Liver (tissue), 8 donors: ENCODE measurements at regions not wholly inside any gene's neighbourhood (a gene's known extent, or its start where the extent isn't known, plus 50 kb on each side); places are given as distances from the start of the nearest gene placed in this dataset.

ENCODE experiments used
- DNase-seq: peaks from one replicate; pipeline ENCODE4 v3.0.0-alpha.2; 2017; ENCODE audit warnings: low spot score
- H3K27ac ChIP-seq, 2 donors: one replicate each; pipeline ENCODE4 v1.7.0; 2013; ENCODE audit warnings: inconsistent platforms in 2 of 2, low read length in 2 of 2, control low read depth in 1 of 2, low read depth in 1 of 2, mild to moderate bottlenecking in 1 of 2
- H3K27me3 ChIP-seq, 4 donors: one replicate each; pipeline versions ENCODE4 v1.6.1 to v1.7.0; 2013; ENCODE audit warnings: low read length in 3 of 4, inconsistent platforms in 1 of 4, mild to moderate bottlenecking in 1 of 4, moderate library complexity in 1 of 4; ENCODE audit not compliant: control insufficient read depth in 4 of 4, insufficient read depth in 4 of 4
- H3K36me3 ChIP-seq, 4 donors: one replicate each; pipeline versions ENCODE4 v1.6.1 to v1.7.0; 2013; ENCODE audit warnings: low read length in 3 of 4, mild to moderate bottlenecking in 3 of 4, low read depth in 1 of 4, moderate library complexity in 1 of 4; ENCODE audit not compliant: control insufficient read depth in 4 of 4, insufficient read depth in 3 of 4
- H3K4me1 ChIP-seq, 4 donors: one replicate each; pipeline versions ENCODE4 v1.6.1 to v1.7.0; 2013; ENCODE audit warnings: low read length in 3 of 4, mild to moderate bottlenecking in 3 of 4, moderate library complexity in 1 of 4; ENCODE audit not compliant: control insufficient read depth in 4 of 4, insufficient read depth in 4 of 4
- H3K4me3 ChIP-seq, 3 donors: one replicate each; pipeline versions ENCODE4 v1.6.1 to v1.7.0; 2013; ENCODE audit warnings: low read length in 3 of 3, control low read depth in 1 of 3, low read depth in 1 of 3, mild to moderate bottlenecking in 1 of 3
- H3K9ac ChIP-seq, 2 donors: one replicate each; pipeline ENCODE4 v1.7.0; 2013; ENCODE audit warnings: low read length in 2 of 2, mild to moderate bottlenecking in 2 of 2, moderate library complexity in 2 of 2, control low read depth in 1 of 2, low read depth in 1 of 2
- H3K9me3 ChIP-seq, 4 donors: one replicate each; pipeline versions ENCODE4 v1.6.1 to v1.7.0; 2013; ENCODE audit warnings: low read length in 3 of 4; ENCODE audit not compliant: control insufficient read depth in 4 of 4
- EGR1 ChIP-seq, 2 donors: IDR thresholded peaks; 2 replicates each; pipeline ENCODE4 v1.6.1; 2016 to 2018; ENCODE audit warnings: antibody characterized with exemption in 2 of 2, low read depth in 2 of 2
- FOXA1 ChIP-seq: IDR thresholded peaks from 2 replicates; pipeline ENCODE4 v1.6.1; 2016; ENCODE audit warnings: antibody characterized with exemption
- FOXA2 ChIP-seq: IDR thresholded peaks from 2 replicates; pipeline ENCODE4 v1.6.1; 2016; ENCODE audit warnings: antibody characterized with exemption
- GABPA ChIP-seq, 2 donors: IDR thresholded peaks in 1 of 2; conservative IDR thresholded peaks in 1 of 2; 2 replicates each; pipeline ENCODE4 v1.6.1; 2016; ENCODE audit warnings: antibody characterized with exemption in 2 of 2, mild to moderate bottlenecking in 1 of 2, moderate library complexity in 1 of 2
- HNF4A ChIP-seq, 2 donors: conservative IDR thresholded peaks; 2 replicates each; pipeline ENCODE4 v1.6.1; 2016; ENCODE audit warnings: antibody characterized with exemption in 2 of 2, mild to moderate bottlenecking in 2 of 2
- HNF4G ChIP-seq: IDR thresholded peaks from 2 replicates; pipeline ENCODE4 v1.6.1; 2016; ENCODE audit warnings: antibody characterized with exemption
- JUND ChIP-seq, 2 donors: IDR thresholded peaks; 2 replicates each; pipeline ENCODE4 v1.6.1; 2016; ENCODE audit warnings: antibody characterized with exemption in 2 of 2
- NR2F2 ChIP-seq: IDR thresholded peaks from 2 replicates; pipeline ENCODE4 v1.6.1; 2016; ENCODE audit warnings: antibody characterized with exemption
- RAD21 ChIP-seq, 2 donors: IDR thresholded peaks; 2 replicates each; pipeline ENCODE4 v1.6.1; 2016; ENCODE audit warnings: antibody characterized with exemption in 2 of 2, mild to moderate bottlenecking in 2 of 2
- RXRA ChIP-seq, 2 donors: IDR thresholded peaks; 2 replicates each; pipeline ENCODE4 v1.6.1; 2017 to 2018; ENCODE audit warnings: antibody characterized with exemption in 2 of 2, mild to moderate bottlenecking in 1 of 2
- TAF1 ChIP-seq: conservative IDR thresholded peaks from 2 replicates; pipeline ENCODE4 v1.6.1; 2016; ENCODE audit warnings: antibody characterized with exemption, mild to moderate bottlenecking
- WGBS: extraction: QIAGEN DNeasy Blood & Tissue Kit; methylation state at CpG from one replicate; pipeline ENCODE4 v1.1.7; 2013; 5-methylcytosine and 5-hydroxymethylcytosine counted together
- TF ChIP-seq, protein P1 (sequence below): fragments of 150-350 bp; IDR thresholded peaks from 2 replicates; pipeline ENCODE4 v1.5.1; 2017; ENCODE audit warnings: improper control_type of control experiment, low read depth, low read length; ENCODE audit not compliant: missing input control
- TF ChIP-seq, protein P2 (sequence below): IDR thresholded peaks from 2 replicates; pipeline ENCODE4 v1.6.1; 2016; ENCODE audit warnings: antibody characterized with exemption
- TF ChIP-seq, protein P3 (sequence below): IDR thresholded peaks from 2 replicates; pipeline ENCODE4 v1.6.1; 2016; ENCODE audit warnings: antibody characterized with exemption, mild to moderate bottlenecking
- TF ChIP-seq, protein P4 (sequence below): IDR thresholded peaks from 2 replicates; pipeline ENCODE4 v1.6.1; 2016; ENCODE audit warnings: antibody characterized with exemption
- TF ChIP-seq, protein P5 (sequence below): IDR thresholded peaks from 2 replicates; pipeline ENCODE4 v1.6.1; 2016; ENCODE audit warnings: antibody characterized with exemption
- donor health status: healthy.
- donor health status: healthy.
- donor health status: healthy.
- donor health status: healthy.
- donor health status: healthy.

DNA sequence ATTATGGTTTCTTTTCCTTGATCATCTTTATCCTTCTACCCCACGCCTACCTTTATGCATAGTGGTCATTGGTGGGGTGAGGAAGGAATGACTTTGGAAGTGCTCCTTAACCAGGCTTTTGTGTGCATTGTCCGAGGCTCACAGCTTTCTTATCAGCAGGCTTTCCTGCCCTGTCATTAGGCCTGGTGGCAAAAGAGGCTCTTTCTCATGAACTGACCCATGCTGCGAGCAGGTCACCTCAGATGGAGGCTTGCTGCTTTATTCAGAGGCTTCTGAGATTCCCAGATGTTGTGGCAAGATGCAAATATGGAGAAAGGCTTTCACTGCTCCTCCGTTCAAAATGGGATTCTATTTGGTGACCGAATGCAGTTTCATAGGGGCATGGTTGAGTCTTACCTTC, 57.4 kb upstream of the DMRTA1 start:
- Histone ChIP-seq H3K9me3 (no peaks in the 10 kb centered on the region), H3K4me1 (no peaks in the 10 kb centered on the region), H3K36me3 (no peaks in the 10 kb centered on the region), H3K9ac (no peak overlapping the region), H3K4me3 (no peak overlapping the region), H3K27me3 (no peaks in the 10 kb centered on the region), H3K27ac (no peak overlapping the region)
- DNase-seq = no peak
- TF ChIP-seq JUND (IDR thresholded peaks at IDR 0.05) (no peak), EGR1 (IDR thresholded peaks at IDR 0.05; ENCODE audit: low read depth in 2 of 2) (no peak), GABPA (IDR thresholded peaks at IDR 0.05 in 1 of 2, conservative IDR thresholded peaks at IDR 0.05 in 1 of 2) (no peak), RXRA (IDR thresholded peaks at IDR 0.05) (no peak), TAF1 (no peak), NR2F2 (no peak), FOXA1 (no peak), RAD21 (IDR thresholded peaks at IDR 0.05) (no peak), HNF4G (no peak), HNF4A (conservative IDR thresholded peaks at IDR 0.05) (no peak), FOXA2 (no peak)
- TF ChIP-seq, protein P1, sequence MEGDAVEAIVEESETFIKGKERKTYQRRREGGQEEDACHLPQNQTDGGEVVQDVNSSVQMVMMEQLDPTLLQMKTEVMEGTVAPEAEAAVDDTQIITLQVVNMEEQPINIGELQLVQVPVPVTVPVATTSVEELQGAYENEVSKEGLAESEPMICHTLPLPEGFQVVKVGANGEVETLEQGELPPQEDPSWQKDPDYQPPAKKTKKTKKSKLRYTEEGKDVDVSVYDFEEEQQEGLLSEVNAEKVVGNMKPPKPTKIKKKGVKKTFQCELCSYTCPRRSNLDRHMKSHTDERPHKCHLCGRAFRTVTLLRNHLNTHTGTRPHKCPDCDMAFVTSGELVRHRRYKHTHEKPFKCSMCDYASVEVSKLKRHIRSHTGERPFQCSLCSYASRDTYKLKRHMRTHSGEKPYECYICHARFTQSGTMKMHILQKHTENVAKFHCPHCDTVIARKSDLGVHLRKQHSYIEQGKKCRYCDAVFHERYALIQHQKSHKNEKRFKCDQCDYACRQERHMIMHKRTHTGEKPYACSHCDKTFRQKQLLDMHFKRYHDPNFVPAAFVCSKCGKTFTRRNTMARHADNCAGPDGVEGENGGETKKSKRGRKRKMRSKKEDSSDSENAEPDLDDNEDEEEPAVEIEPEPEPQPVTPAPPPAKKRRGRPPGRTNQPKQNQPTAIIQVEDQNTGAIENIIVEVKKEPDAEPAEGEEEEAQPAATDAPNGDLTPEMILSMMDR = no peak
- TF ChIP-seq, protein P2, sequence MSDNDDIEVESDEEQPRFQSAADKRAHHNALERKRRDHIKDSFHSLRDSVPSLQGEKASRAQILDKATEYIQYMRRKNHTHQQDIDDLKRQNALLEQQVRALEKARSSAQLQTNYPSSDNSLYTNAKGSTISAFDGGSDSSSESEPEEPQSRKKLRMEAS = no peak
- 79% methylated on average over 5 of the region's 5 CpGs for WGBS

DNA sequence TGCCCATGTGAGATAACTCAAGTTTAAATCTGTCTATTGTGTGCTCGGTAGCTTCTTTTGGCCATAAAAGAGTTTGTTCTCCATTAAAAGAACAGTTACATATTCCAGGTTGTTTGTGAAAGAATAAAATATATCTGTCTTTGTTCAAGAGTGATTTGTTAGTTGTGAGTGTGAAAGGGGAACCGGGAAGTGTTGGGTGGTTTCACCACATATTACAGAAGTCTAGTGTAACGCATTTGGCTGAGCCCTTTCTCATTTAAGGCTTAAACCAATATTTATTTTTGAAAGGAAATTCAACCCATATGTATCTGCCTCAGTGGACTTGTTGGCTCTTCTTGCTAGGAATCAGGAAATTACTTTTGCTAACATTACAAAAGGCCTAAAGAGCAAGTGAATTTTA, 54.1 kb upstream of the DMRTA1 start:
- H3K9me3 ChIP-seq = no peaks in the 10 kb centered on the region
- WGBS = 83% methylated on average over 3 of the region's 3 CpGs
- no peak for DNase-seq
- H3K27me3 ChIP-seq = no peaks in the 10 kb centered on the region
- no peaks in the 10 kb centered on the region for H3K36me3 ChIP-seq
- no peak overlapping the region for H3K4me3 ChIP-seq
- TF ChIP-seq FOXA2 (no peak), RXRA (IDR thresholded peaks at IDR 0.05) (no peak), EGR1 (IDR thresholded peaks at IDR 0.05; ENCODE audit: low read depth in 2 of 2) (no peak), JUND (IDR thresholded peaks at IDR 0.05) (no peak)
- TF ChIP-seq, protein P1 = no peak
- no peaks in the 10 kb centered on the region for H3K4me1 ChIP-seq
- H3K9ac ChIP-seq = no peak overlapping the region
- no peak overlapping the region for H3K27ac ChIP-seq

DNA sequence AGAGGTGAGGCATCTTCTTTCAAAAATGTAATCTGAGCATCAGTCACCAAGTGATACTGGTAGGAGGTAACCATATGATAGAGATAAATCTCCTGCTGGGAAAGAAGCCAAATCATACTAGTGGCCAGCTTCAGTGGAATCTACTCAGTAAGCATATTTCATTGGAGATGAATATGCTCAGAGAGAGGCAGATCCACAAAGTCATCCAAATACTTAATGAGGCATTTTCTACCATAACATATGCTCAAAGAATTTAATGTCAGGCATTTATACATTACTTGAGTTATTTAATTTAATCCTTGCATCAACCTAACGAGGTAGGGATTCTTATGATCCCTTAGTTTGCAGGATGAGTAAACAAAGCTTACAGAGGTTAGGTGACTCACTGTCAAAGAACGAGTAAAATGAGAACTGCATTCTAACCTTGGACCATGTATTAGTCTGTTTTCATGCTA, 50.9 kb upstream of the DMRTA1 start:
- no peaks in the 10 kb centered on the region for H3K36me3 ChIP-seq
- WGBS = 74% methylated on average over 2 of the region's 2 CpGs
- no peak overlapping the region for H3K9ac ChIP-seq
- no peaks in the 10 kb centered on the region for H3K9me3 ChIP-seq
- H3K4me3 ChIP-seq = no peak overlapping the region
- H3K4me1 ChIP-seq = no peaks in the 10 kb centered on the region
- no peak overlapping the region for H3K27ac ChIP-seq
- no peaks in the 10 kb centered on the region for H3K27me3 ChIP-seq
- no peak for DNase-seq
- TF ChIP-seq, protein P3, sequence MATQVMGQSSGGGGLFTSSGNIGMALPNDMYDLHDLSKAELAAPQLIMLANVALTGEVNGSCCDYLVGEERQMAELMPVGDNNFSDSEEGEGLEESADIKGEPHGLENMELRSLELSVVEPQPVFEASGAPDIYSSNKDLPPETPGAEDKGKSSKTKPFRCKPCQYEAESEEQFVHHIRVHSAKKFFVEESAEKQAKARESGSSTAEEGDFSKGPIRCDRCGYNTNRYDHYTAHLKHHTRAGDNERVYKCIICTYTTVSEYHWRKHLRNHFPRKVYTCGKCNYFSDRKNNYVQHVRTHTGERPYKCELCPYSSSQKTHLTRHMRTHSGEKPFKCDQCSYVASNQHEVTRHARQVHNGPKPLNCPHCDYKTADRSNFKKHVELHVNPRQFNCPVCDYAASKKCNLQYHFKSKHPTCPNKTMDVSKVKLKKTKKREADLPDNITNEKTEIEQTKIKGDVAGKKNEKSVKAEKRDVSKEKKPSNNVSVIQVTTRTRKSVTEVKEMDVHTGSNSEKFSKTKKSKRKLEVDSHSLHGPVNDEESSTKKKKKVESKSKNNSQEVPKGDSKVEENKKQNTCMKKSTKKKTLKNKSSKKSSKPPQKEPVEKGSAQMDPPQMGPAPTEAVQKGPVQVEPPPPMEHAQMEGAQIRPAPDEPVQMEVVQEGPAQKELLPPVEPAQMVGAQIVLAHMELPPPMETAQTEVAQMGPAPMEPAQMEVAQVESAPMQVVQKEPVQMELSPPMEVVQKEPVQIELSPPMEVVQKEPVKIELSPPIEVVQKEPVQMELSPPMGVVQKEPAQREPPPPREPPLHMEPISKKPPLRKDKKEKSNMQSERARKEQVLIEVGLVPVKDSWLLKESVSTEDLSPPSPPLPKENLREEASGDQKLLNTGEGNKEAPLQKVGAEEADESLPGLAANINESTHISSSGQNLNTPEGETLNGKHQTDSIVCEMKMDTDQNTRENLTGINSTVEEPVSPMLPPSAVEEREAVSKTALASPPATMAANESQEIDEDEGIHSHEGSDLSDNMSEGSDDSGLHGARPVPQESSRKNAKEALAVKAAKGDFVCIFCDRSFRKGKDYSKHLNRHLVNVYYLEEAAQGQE = no peak
- TF ChIP-seq NR2F2 = no peak
- TF ChIP-seq GABPA (IDR thresholded peaks at IDR 0.05 in 1 of 2, conservative IDR thresholded peaks at IDR 0.05 in 1 of 2) = no peak
- no peak for TF ChIP-seq RXRA (IDR thresholded peaks at IDR 0.05)
- TF ChIP-seq, protein P4, sequence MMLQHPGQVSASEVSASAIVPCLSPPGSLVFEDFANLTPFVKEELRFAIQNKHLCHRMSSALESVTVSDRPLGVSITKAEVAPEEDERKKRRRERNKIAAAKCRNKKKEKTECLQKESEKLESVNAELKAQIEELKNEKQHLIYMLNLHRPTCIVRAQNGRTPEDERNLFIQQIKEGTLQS = no peak
- TF ChIP-seq, protein P5, sequence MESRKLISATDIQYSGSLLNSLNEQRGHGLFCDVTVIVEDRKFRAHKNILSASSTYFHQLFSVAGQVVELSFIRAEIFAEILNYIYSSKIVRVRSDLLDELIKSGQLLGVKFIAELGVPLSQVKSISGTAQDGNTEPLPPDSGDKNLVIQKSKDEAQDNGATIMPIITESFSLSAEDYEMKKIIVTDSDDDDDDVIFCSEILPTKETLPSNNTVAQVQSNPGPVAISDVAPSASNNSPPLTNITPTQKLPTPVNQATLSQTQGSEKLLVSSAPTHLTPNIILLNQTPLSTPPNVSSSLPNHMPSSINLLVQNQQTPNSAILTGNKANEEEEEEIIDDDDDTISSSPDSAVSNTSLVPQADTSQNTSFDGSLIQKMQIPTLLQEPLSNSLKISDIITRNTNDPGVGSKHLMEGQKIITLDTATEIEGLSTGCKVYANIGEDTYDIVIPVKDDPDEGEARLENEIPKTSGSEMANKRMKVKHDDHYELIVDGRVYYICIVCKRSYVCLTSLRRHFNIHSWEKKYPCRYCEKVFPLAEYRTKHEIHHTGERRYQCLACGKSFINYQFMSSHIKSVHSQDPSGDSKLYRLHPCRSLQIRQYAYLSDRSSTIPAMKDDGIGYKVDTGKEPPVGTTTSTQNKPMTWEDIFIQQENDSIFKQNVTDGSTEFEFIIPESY = no peak
